Neuronal stem cell (in vitro differentiated cells): ENCODE measurements at regions not wholly inside any gene's neighbourhood (a gene's known extent, or its start where the extent isn't known, plus 50 kb on each side); places are given as distances from the start of the nearest gene placed in this dataset.

Experiments
- DNase-seq: peaks from one replicate; pipeline ENCODE4 v3.0.0-alpha.2; 2013; ENCODE audit warnings: low spot score
- H2AFZ ChIP-seq: one replicate; pipeline ENCODE4 v1.6.1; 2013; ENCODE audit warnings: mild to moderate bottlenecking, low read length, inconsistent platforms
- H2AK5ac ChIP-seq: 2 replicates; pipeline ENCODE4 v1.6.1; 2013; ENCODE audit warnings: low read depth, mild to moderate bottlenecking, inconsistent platforms, low read length, moderate library complexity, mixed read lengths
- H2BK120ac ChIP-seq: 2 replicates; pipeline ENCODE4 v1.6.1; 2013; ENCODE audit warnings: low read depth, mild to moderate bottlenecking, inconsistent platforms, low read length, moderate library complexity, mixed read lengths
- H2BK12ac ChIP-seq: one replicate; pipeline ENCODE4 v1.6.1; 2013; ENCODE audit warnings: low read length, inconsistent platforms
- H2BK15ac ChIP-seq: 2 replicates; pipeline ENCODE4 v1.6.1; 2013; ENCODE audit warnings: mild to moderate bottlenecking, low read length, inconsistent platforms, mixed read lengths
- H2BK5ac ChIP-seq: one replicate; pipeline ENCODE4 v1.6.1; 2013; ENCODE audit warnings: inconsistent platforms, mild to moderate bottlenecking, low read length, moderate library complexity
- H3K14ac ChIP-seq: one replicate; pipeline ENCODE4 v1.6.1; 2013; ENCODE audit warnings: low read length, inconsistent platforms
- H3K18ac ChIP-seq: 2 replicates; pipeline ENCODE4 v1.6.1; 2013; ENCODE audit warnings: low read length, inconsistent platforms
- H3K23ac ChIP-seq: 2 replicates; pipeline ENCODE4 v1.6.1; 2013; ENCODE audit warnings: low read depth, mild to moderate bottlenecking, mixed read lengths, low read length, inconsistent platforms; ENCODE audit not compliant: poor library complexity
- H3K27ac ChIP-seq: replicated peaks from 3 replicates; pipeline ENCODE4 v1.5.1; 2013; ENCODE audit warnings: low read length, inconsistent platforms
- H3K27me3 ChIP-seq, 3 experiments: 2 replicates each; pipeline ENCODE4 v1.6.1; 2013; ENCODE audit warnings: low read length in 3 of 3, mild to moderate bottlenecking in 2 of 3, inconsistent platforms in 1 of 3, low read depth in 1 of 3, mixed read lengths in 1 of 3, moderate library complexity in 1 of 3; ENCODE audit not compliant: control insufficient read depth in 3 of 3, insufficient read depth in 3 of 3
- H3K36me3 ChIP-seq, 2 donors: replicated peaks in 1 of 2; 2 replicates each; pipeline ENCODE4 v1.6.1; 2013; ENCODE audit warnings: low read length in 2 of 2; ENCODE audit not compliant: control insufficient read depth in 2 of 2, insufficient read depth in 2 of 2
- H3K4ac ChIP-seq: 2 replicates; pipeline ENCODE4 v1.6.1; 2013; ENCODE audit warnings: inconsistent platforms, mild to moderate bottlenecking, low read length, moderate library complexity
- H3K4me1 ChIP-seq, 2 donors: 1 replicate in 1 of 2; 2 replicates in 1 of 2; pipeline ENCODE4 v1.6.1; 2013; ENCODE audit warnings: low read length in 2 of 2, low read depth in 1 of 2; ENCODE audit not compliant: control insufficient read depth in 2 of 2, insufficient read depth in 1 of 2
- H3K4me2 ChIP-seq: one replicate; pipeline ENCODE4 v1.6.1; 2013; ENCODE audit warnings: mild to moderate bottlenecking, low read length, inconsistent platforms; ENCODE audit not compliant: insufficient read depth, poor library complexity, severe bottlenecking
- H3K4me3 ChIP-seq, 2 donors: 2 replicates each; pipeline ENCODE4 v1.5.1; 2013; ENCODE audit warnings: low read length in 2 of 2, mild to moderate bottlenecking in 2 of 2, inconsistent platforms in 1 of 2, moderate library complexity in 1 of 2
- H3K79me1 ChIP-seq: one replicate; pipeline ENCODE4 v1.6.1; 2013; ENCODE audit warnings: low read depth, mild to moderate bottlenecking, inconsistent platforms, low read length, moderate library complexity
- H3K9ac ChIP-seq: one replicate; pipeline ENCODE4 v1.6.1; 2013; ENCODE audit warnings: mild to moderate bottlenecking, low read depth, low read length, inconsistent platforms; ENCODE audit not compliant: poor library complexity
- H3K9me3 ChIP-seq, 2 donors: replicated peaks in 1 of 2; 2 replicates each; pipeline versions ENCODE3 to v1.6.1; 2013; ENCODE audit warnings: low read length in 2 of 2, mild to moderate bottlenecking in 2 of 2, inconsistent platforms in 1 of 2, low read depth in 1 of 2, mixed read lengths in 1 of 2, moderate library complexity in 1 of 2; ENCODE audit not compliant: control insufficient read depth in 2 of 2, insufficient read depth in 1 of 2
- H4K8ac ChIP-seq: one replicate; pipeline ENCODE4 v1.6.1; 2013; ENCODE audit warnings: low read depth, mild to moderate bottlenecking, inconsistent platforms, low read length, moderate library complexity
- H4K91ac ChIP-seq: one replicate; pipeline ENCODE4 v1.6.1; 2013; ENCODE audit warnings: low read length, low read depth, mild to moderate bottlenecking, inconsistent platforms; ENCODE audit not compliant: poor library complexity
- WGBS, 2 donors: extraction: QIAGEN DNeasy Blood & Tissue Kit; methylation state at CpG; one replicate each; pipeline ENCODE4 v1.1.7; 2013; ENCODE audit warnings: missing lambda C conversion rate in 2 of 2, mixed read lengths in 1 of 2; ENCODE audit not compliant: insufficient read length in 2 of 2, insufficient replicate concordance in 1 of 2; ENCODE audit errors: extremely low coverage in 2 of 2; 5-methylcytosine and 5-hydroxymethylcytosine counted together

DNA sequence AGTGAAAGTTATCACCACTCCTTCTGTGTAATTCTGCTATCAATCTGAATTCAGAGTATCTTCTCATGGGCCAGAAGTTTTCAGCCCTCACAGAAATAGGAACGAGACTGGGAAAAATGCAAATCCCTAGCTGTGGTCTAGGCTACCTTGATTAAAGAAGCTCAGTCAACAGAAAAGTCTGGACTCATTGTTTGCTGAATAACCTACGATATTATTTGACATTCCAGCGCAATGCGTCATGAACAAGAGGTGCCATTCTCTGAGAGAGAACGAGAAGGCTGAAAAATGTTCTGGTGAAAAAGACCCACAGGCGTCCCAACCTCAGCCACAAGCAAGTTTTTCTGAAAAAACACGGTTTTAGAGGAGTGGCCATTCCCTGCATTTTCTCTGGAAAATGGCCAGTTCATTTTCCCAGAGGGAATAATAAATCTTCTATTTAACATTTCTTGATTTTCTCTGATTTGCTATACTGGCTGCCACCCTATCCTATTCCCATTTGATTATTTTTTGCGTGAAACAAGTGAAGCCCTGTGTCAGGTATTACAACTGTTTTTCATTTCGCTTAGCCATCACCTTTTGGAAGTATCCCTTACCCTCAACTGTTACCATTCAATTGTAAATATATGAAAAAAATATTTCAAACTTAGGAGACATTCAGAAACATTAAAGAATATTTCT lies 1117.6 kb upstream of the PRKX start:
- Histone ChIP-seq H3K4me1 (no peaks in the 10 kb centered on the region), H3K18ac (no peak overlapping the region), H4K91ac (no peak overlapping the region), H3K9ac (no peak overlapping the region), H3K4ac (no peak overlapping the region), H3K14ac (no peak overlapping the region), H3K27me3 (no peaks in the 10 kb centered on the region), H3K27ac (no peak overlapping the region), H2BK120ac (no peak overlapping the region), H3K4me2 (no peak overlapping the region), H3K23ac (no peak overlapping the region), H3K79me1 (no peaks in the 10 kb centered on the region), H4K8ac (no peak overlapping the region), H3K4me3 (no peak overlapping the region), H2BK12ac (no peak overlapping the region), H2AFZ (no peak overlapping the region), H3K9me3 (no peaks in the 10 kb centered on the region), H2AK5ac (no peak overlapping the region), H2BK5ac (no peak overlapping the region), H3K36me3 (no peaks in the 10 kb centered on the region), H2BK15ac (no peak overlapping the region)
- no CpG with 5 or more reads among the region's 9 CpGs for WGBS, 2 donors
- no peak for DNase-seq

DNA sequence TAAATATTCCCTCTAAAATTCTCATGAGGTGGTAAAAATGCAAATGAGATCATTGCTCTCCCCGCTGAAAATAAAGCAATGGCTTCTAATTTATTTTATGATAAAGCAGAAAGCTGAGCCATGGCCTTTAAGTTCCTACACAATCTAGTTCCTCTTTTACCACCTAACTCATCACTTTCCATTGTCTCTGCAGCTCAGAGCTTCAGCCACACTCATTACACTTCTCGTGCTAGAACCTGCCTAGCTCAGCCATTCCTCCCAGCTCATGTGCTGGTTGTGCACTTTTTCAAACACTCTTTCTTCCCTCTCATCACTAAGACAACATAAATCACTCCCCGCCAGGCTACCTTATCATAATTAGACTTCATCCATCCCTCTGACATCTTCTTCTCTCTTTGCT lies 1112.1 kb upstream of the PRKX start:
- Histone ChIP-seq H3K9me3 (no peaks in the 10 kb centered on the region), H2AFZ (no peak overlapping the region), H2BK15ac (no peak overlapping the region), H3K4me1 (no peaks in the 10 kb centered on the region), H3K27ac (no peak overlapping the region), H3K27me3 (no peaks in the 10 kb centered on the region), H3K14ac (no peak overlapping the region), H2BK5ac (no peak overlapping the region), H3K36me3 (no peaks in the 10 kb centered on the region), H4K8ac (no peak overlapping the region), H3K4me2 (no peak overlapping the region), H3K4me3 (no peak overlapping the region), H3K18ac (no peak overlapping the region), H2AK5ac (no peak overlapping the region), H3K79me1 (no peaks in the 10 kb centered on the region), H3K23ac (no peak overlapping the region), H2BK120ac (no peak overlapping the region), H4K91ac (no peak overlapping the region), H3K9ac (no peak overlapping the region), H3K4ac (no peak overlapping the region), H2BK12ac (no peak overlapping the region)
- DNase-seq: no peak
- WGBS, 2 donors: no CpG with 5 or more reads among the region's 3 CpGs

DNA sequence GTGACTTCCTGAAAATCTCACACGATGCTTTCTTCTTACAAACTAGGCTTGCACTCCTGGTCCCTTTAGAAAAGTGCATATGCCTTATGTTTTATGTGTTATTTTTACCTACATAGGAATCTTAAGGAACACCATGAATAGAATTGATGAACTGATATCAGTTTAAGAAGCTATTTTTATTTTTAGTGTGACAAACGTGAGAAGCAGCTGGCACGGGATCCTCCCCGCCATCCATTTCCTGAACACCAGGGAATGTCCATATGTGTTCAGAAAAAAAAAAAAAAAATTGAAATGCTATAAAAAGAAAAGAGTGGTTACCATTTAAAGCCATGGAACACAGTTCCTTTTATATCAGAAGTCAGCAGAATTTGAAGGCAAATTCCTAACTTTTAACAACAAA lies 1096.1 kb upstream of the PRKX start:
- Histone ChIP-seq H4K91ac (no peak overlapping the region), H2BK12ac (no peak overlapping the region), H2BK15ac (no peak overlapping the region), H3K79me1 (no peaks in the 10 kb centered on the region), H3K23ac (no peak overlapping the region), H3K4ac (no peak overlapping the region), H2AK5ac (no peak overlapping the region), H2BK120ac (no peak overlapping the region), H3K18ac (no peak overlapping the region), H3K27ac (no peak overlapping the region), H3K14ac (no peak overlapping the region), H3K4me2 (no peak overlapping the region), H3K4me3 (no peak overlapping the region), H3K27me3 (no peaks in the 10 kb centered on the region), H2BK5ac (no peak overlapping the region), H3K9me3 (no peaks in the 10 kb centered on the region), H2AFZ (no peak overlapping the region), H3K36me3 (no peaks in the 10 kb centered on the region), H4K8ac (no peak overlapping the region), H3K9ac (no peak overlapping the region), H3K4me1 (no peaks in the 10 kb centered on the region)
- WGBS, 2 donors: no CpG with 5 or more reads among the region's 4 CpGs
- no peak for DNase-seq

DNA sequence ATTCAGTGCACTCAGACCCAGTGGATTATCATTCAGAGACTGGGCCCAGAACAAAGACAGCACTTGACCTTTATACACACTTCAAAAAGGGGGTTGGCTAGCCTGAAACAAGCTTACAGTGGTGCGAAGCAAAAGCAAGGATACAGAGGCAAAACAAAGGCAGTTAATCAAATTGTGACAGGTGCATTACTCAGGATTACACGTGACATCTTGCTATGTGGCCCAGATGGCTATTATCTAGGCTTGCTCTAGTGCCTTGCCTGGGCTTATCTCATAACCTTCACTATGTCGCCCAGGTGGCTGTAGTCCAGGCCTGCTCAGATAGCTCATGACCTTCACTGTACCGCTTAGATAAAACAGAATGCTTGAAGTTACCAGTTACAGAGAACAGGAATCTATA lies 1092.1 kb upstream of the PRKX start:
- Histone ChIP-seq H3K27me3 (no peaks in the 10 kb centered on the region), H3K4me3 (no peak overlapping the region), H3K36me3 (no peaks in the 10 kb centered on the region), H3K4me2 (no peak overlapping the region), H3K79me1 (no peaks in the 10 kb centered on the region), H2BK5ac (no peak overlapping the region), H3K9ac (no peak overlapping the region), H2BK12ac (no peak overlapping the region), H2BK15ac (no peak overlapping the region), H3K18ac (no peak overlapping the region), H2BK120ac (no peak overlapping the region), H3K4me1 (no peaks in the 10 kb centered on the region), H2AK5ac (no peak overlapping the region), H3K23ac (no peak overlapping the region), H3K14ac (no peak overlapping the region), H3K4ac (no peak overlapping the region), H2AFZ (no peak overlapping the region), H3K27ac (no peak overlapping the region), H3K9me3 (no peaks in the 10 kb centered on the region), H4K8ac (no peak overlapping the region), H4K91ac (no peak overlapping the region)
- no CpG with 5 or more reads among the region's 4 CpGs for WGBS, 2 donors
- no peak for DNase-seq
